ENCODE measurements at regions not wholly inside any gene's neighbourhood (a gene's known extent, or its start where the extent isn't known, plus 50 kb on each side); places are given as distances from the start of the nearest gene placed in this dataset.

- TF ChIP-seq ZNF510 (CRISPR knock-in tag; IDR thresholded peaks at IDR 0.05; ENCODE audit: low read depth) (no peak), PAF1 (CRISPR knock-in tag; IDR thresholded peaks at IDR 0.05) (no peak), KLF16 (CRISPR knock-in tag; IDR thresholded peaks at IDR 0.05) (no peak), HDAC2 (CRISPR knock-in tag; IDR thresholded peaks at IDR 0.05) (no peak), EZH2 (conservative IDR thresholded peaks at IDR 0.05; ENCODE audit: low read depth, low read length) (no peak), ZNF280B (CRISPR knock-in tag; IDR thresholded peaks at IDR 0.05; ENCODE audit: borderline replicate concordance) (no peak), JUND (CRISPR knock-in tag; IDR thresholded peaks at IDR 0.05) (no peak), REST (IDR thresholded peaks at IDR 0.05; ENCODE audit: borderline replicate concordance in 1 of 2, low read depth in 1 of 2, low read length in 2 of 2) (no peak), ZBED4 (CRISPR knock-in tag; IDR thresholded peaks at IDR 0.05; ENCODE audit: borderline replicate concordance) (no peak), CTCF (CRISPR knock-in tag; IDR thresholded peaks at IDR 0.05) (no peak), ASH2L (IDR thresholded peaks at IDR 0.05; ENCODE audit: insufficient read length, low read depth, low read length) (no peak), ZNF792 (CRISPR knock-in tag; IDR thresholded peaks at IDR 0.05) (no peak), CEBPB (IDR thresholded peaks at IDR 0.05; ENCODE audit: borderline replicate concordance, low read depth, low read length) (no peak), SMAD9 (CRISPR knock-in tag; IDR thresholded peaks at IDR 0.05) (no peak)
Observed at GRCh38 chrX:139158256-139158655, 372.3 kb upstream of the F9 start.

Measured in HepG2 (cell line).